ENCODE measurements at regions not wholly inside any gene's neighbourhood (a gene's known extent, or its start where the extent isn't known, plus 50 kb on each side); places are given as distances from the start of the nearest gene placed in this dataset.
"Not testable (repeated sequence)": the region's sequence is repeated elsewhere in the genome, so short reads cannot be mapped to it uniquely, and the experiment has no call there.

DNA sequence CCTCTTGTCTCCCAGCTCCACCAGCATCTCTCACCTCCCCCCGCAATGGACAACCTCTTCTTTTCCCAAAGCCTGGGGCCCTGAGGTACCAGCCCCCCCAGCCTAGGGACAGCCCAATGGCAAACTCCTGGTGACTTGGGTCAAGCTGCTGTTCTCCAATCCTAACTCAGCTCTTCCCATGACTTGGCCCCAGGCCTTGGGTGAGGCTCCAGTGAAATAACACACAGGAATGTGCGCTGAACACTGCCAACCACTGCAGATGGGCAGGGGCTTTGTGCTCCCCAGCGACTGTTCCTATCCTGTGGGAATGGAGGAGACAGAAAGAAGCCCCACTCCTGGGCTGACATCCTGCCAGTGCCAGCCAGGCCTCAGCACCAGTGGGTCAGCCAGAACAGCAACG lies 125.2 kb downstream of the LRRC37A3 start:
- not testable (repeated sequence) for TF ChIP-seq POLR2A, POLR2AphosphoS5 (IDR thresholded peaks at IDR 0.05)
- TF ChIP-seq, protein P1, sequence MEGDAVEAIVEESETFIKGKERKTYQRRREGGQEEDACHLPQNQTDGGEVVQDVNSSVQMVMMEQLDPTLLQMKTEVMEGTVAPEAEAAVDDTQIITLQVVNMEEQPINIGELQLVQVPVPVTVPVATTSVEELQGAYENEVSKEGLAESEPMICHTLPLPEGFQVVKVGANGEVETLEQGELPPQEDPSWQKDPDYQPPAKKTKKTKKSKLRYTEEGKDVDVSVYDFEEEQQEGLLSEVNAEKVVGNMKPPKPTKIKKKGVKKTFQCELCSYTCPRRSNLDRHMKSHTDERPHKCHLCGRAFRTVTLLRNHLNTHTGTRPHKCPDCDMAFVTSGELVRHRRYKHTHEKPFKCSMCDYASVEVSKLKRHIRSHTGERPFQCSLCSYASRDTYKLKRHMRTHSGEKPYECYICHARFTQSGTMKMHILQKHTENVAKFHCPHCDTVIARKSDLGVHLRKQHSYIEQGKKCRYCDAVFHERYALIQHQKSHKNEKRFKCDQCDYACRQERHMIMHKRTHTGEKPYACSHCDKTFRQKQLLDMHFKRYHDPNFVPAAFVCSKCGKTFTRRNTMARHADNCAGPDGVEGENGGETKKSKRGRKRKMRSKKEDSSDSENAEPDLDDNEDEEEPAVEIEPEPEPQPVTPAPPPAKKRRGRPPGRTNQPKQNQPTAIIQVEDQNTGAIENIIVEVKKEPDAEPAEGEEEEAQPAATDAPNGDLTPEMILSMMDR (IDR thresholded peaks at IDR 0.05) = not testable (repeated sequence)
